GM04503 (cell line): ENCODE measurements at regions not wholly inside any gene's neighbourhood (a gene's known extent, or its start where the extent isn't known, plus 50 kb on each side); places are given as distances from the start of the nearest gene placed in this dataset.
"Not testable (repeated sequence)": the region's sequence is repeated elsewhere in the genome, so short reads cannot be mapped to it uniquely, and the experiment has no call there.

ENCODE experiments used
- DNase-seq: peaks from one replicate; pipeline ENCODE4 v3.0.0-alpha.2; 2012; ENCODE audit warnings: low read depth

DNA sequence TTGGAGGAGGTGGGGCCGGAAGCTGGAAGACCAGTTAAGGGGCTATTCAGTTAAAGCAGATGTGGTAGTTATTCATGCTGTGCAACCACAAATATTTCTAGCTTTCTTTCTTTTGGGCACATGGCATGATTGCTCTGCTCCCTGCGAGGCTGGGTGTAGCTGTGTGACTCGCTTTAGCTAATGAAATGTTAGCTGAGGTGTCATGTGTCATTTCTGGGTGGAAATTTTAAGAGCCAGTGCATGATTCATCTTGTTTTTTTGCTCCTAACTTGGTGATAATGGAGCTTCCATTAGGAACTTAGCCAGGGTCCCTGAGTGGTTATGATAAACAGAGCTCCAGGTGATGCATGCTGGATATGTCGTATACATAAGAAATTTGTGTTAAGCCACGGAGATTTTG lies 300.6 kb downstream of the SATB1 start:
- DNase-seq, result peak; percentile 53

- no peak for DNase-seq
These were observed 302.9 kb downstream of the SATB1 start for GRCh38 chr3:18122264-18122663.

- no peak for DNase-seq
These were observed 304.1 kb downstream of the SATB1 start for GRCh38 chr3:18121020-18121419.

DNA sequence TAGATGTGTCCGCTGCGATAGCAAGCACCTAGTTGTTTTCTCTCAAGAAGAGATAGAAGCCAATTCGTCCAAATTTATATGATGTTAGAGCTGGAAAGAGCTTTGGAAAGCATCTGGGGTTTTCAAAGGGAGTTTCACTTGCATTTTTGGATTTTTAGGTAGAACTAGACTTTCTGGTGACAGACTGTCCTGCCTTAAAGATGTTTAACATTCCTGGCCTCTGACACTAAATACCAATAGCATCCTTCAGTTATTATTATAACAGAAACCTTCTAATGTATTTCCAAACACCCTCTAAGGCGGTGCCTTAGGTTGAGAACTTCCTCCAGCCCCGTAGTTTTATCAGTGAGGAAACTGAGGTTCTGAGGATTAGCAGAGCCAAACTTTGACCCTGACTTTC lies 305.3 kb downstream of the SATB1 start:
- no peak for DNase-seq

GRCh38 chr3:18114894-18115293 lies 310.2 kb downstream of the SATB1 start:
- no peak for DNase-seq

DNA sequence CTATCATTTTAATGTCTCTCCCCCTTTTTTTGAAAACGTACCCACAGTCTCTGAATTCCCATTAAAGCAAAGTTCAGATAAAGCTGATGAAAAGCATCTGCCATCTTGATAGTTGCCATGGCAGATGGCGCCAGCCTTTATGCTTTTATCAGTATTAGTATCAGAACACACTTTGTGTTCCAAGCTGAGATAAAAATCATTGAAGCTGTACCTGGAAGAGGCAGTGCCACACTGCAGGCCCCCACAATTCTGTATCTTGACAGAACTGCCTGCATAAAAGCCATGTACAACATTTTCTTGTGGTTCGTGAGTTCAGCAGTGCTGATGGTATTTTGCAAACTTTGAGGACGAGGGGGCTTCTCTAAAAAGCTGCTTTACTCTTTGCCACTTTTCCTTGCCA lies 311.7 kb downstream of the SATB1 start:
- no peak for DNase-seq

DNA sequence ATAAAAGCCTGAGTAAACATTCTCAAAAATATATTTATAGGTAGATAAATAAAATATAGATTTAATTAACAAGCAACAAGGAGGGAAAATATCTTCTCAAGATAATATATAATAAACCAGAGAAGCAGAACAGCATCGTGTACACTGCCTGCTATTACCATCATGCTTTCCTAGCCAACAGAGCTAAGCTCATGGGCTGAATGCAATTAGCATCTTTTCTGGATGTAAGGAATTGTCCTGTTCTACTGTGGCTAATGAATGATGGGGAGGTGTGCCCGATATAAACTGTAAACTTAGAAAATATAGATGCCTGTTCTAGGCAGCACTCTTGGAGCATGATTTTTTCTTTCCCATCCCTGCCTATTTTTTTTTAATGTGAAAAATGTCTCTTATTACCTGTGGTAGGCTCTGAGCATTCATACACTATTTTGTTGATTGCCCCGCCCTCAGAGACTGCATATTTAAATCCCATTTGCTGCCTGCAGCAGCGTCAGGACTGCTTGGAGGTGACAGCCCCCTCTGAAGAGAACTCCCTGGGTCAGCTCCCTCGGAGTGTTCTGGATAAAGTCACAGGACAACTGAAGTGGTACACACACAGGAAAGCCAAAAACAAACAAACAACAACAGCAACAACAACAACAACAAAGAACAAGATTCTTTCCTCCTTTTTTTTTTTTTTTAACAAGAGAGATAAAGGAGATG lies 312.3 kb downstream of the SATB1 start:
- DNase-seq, result no peak

- DNase-seq, result no peak
These were observed 313.3 kb downstream of the SATB1 start for GRCh38 chr3:18111796-18112232.

DNA sequence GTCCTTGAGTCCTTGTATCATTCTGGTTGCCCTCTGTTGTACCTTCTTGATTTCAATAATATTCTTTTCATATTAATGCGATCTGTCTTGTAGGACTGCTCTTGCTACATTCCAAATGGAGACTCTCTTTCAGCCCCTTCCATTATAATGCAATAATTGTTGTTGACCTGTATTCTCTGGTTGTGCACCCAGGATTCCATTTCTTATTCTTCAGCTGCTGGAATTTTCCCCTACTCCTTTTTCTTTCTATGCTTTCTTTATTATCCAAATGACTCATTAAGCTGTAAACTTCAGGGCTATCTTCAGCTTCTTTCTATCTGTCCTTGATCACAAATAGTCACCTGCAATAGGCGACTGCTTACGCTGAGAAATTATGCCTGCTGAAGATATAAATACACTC lies 321.5 kb downstream of the SATB1 start:
- DNase-seq, result no peak

GRCh38 chr3:18100121-18100520 lies 325.0 kb downstream of the SATB1 start:
- no peak for DNase-seq

GRCh38 chr3:18099611-18100010 lies 325.5 kb downstream of the SATB1 start:
- peak; percentile 11 for DNase-seq

GRCh38 chr3:18098960-18099587 lies 326.1 kb downstream of the SATB1 start:
- peak; percentile 76 for DNase-seq

- no peak for DNase-seq
These were observed 327.1 kb downstream of the SATB1 start for GRCh38 chr3:18097989-18098388.

DNA sequence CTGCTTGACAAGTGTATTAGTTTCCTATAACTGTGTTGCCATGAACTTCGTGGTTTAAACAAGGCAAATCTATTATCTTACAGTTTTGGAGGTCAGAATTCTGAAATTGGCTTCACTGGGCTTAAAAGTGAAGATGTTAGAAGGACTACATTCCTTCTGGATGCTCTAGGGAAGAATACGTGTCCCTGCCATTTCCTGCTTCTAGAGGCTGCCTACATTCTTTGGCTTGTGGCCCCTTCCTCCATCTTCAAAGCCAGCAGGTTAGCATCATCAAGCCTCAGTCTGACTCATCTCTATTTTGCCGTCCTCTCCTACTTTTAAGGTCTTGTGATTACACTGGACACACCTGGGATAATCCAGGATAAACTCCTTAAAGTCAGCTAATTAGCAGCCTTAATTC lies 327.7 kb downstream of the SATB1 start:
- no peak for DNase-seq

- DNase-seq, result no peak
These were observed 332.4 kb downstream of the SATB1 start for GRCh38 chr3:18092726-18093125.

GRCh38 chr3:18090377-18090776 lies 334.8 kb downstream of the SATB1 start:
- no peak for DNase-seq

GRCh38 chr3:18087988-18088387 lies 337.2 kb downstream of the SATB1 start:
- DNase-seq, result no peak

DNA sequence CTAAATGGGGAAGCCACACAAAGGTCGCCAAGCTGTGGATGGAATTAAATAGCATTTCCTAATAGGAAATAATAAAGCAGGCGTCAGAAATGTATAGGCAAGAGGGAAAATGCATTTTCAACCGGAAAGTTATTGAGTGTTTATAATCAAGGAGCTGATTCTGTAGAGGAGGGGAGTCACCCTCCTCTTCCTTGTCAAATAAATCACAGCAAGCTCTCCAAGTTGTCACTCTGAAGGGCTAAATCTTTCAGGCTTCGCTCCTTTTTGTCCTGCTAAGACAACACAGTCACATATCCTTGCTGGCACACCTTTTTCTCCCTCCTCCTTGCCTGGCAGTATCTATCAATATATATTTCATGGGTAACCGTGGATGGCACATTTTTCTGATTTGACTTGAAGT lies 338.4 kb downstream of the SATB1 start:
- DNase-seq, result no peak

- DNase-seq, result no peak
These were observed 339.1 kb downstream of the SATB1 start for GRCh38 chr3:18086078-18086477.

DNA sequence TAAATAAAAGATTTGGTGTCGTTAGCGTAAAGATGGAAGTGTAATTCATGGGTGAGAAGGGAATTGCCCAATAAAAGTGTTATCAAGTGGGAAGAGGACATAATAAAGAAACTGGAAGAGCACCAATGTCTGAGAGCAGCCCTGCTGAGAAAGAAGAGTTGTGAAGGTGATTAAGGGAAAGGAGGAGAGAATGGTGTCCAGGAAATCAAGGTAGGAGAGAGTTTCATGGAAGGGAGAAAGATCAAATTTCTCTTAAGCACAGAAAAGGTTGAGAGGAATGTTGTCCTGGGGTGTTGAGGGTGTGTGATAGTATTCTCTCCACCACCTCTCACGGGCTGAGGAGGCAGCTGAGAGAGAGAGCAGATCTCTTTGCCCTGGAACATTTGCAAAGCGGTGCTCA lies 339.7 kb downstream of the SATB1 start:
- DNase-seq, result no peak

DNA sequence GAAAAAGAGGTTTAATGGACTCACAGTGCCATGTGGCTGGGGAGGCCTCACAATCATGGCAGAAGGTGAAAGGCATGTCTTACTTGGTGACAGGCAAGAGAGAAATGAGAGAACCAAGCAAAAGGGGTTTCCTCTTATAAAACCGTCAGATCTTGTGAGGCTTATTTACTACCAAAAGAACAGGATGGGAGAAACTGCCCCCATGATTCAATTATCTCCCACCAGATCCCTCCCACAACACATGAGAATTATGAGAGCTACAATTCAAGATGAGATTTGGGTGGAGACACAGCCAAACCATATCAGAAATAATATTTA lies 340.8 kb upstream of the TBC1D5 start:
- DNase-seq, result not testable (repeated sequence)

GRCh38 chr3:18082551-18083272 lies 340.3 kb upstream of the TBC1D5 start:
- DNase-seq, result no peak

GRCh38 chr3:18080198-18080689 lies 337.8 kb upstream of the TBC1D5 start:
- DNase-seq, result no peak
